Stimulated activated CD4-positive, alpha-beta T cell treated with anti-CD3 and anti-CD28 coated beads, Interleukin-15, amount 100 ng/mL, for 48 hours (primary cell): ENCODE measurements at regions not wholly inside any gene's neighbourhood (a gene's known extent, or its start where the extent isn't known, plus 50 kb on each side); places are given as distances from the start of the nearest gene placed in this dataset.

ENCODE experiments used
- DNase-seq, 2 donors: peaks; one replicate each; pipeline ENCODE4 v3.0.0-alpha.2; 2020; ENCODE audit warnings: low read depth in 2 of 2

DNA sequence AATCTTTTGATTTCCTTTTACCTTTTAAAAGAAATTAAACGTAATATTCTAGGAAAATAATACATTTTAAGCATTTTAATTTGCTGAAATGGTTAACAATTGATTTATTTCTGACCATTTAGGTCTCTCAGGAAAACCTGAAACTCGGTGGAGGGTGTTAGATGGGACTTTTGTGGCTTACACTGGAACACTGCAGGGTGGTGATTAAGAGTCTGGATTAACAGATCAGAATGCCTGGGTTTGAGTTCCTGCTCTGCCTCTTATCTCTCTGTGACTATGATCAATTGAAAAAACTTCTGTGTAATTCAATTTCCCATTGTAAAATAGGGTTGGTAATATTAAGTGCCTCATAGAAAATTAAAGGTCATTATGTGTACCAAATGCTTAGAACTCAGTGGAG lies 168.7 kb downstream of the UBE2E3 start:
- DNase-seq, result no peak

DNA sequence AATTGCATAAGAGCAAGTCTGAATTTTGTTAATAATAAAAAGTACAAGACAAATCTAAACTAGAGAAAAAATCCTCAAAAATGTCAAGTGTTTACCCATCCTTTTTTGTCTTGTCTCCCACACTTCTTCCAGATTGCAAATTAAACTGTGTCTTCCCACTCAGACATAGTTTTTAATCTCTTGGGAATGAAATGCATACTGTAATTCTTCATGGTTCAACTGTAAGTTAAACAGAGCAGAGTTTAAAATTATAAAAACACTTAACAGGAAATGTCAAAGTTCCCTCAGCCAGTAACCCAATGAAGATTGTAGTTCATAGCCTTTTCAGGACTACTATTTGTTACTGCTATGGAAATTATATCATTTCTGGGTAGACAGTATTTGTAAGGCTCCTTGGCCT lies 171.8 kb downstream of the UBE2E3 start:
- DNase-seq, result no peak

DNA sequence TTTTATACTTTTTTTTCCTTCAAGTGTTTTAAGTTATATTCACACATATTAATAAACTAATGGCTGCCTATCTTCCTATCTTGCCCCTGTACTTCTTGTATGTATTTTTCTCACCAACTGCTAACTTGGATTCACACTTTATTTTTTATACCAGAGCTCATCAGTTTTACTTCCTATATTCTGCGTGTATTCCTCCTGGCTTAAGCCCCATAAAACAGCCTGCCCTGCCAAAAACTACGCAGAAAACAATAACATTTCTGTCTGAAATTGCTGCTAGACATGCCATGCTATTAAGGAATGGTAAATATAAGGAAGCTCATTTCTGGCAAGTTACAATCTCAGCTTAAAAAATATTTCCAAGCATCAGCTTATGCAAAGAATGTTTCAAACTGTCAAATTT lies 172.3 kb downstream of the UBE2E3 start:
- DNase-seq, result no peak

DNA sequence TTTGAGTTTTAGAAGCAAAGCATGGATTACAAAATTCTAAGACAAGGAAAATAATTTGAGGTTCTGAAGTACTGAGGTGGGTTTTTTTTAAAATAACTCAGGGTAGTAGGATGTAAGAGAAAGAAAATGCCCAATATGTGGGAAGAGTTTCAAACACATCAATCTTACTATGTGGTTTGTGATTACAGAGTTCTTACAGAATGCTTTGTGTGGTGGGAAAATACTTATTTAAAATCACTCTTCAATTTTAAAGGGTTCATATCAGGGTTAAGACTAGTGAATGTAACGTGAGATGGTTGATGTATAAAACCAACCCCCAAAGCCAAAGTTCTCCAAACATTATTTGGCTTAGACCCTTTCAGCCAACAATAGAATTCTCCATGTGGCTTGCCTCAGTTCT lies 173.5 kb downstream of the UBE2E3 start:
- DNase-seq, result no peak

DNA sequence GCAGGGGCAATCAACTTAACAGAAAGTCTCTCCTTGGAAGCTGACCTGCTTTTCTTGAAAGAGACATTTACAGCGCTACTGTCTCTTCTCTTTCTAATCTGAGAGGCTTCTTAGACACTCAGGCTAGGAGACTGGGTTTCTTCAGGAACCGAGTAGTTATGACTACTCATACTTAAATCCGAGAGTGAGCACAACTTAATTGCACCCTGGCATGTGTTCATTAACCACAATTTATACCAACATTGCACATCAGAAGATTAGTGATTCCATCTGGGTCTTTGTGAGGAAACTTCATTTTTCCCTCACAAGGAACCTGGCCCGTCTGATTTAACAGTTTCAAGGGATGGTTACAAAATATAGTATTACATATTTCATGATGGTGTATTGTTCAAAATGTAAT lies 176.9 kb downstream of the UBE2E3 start:
- DNase-seq, result no peak

DNA sequence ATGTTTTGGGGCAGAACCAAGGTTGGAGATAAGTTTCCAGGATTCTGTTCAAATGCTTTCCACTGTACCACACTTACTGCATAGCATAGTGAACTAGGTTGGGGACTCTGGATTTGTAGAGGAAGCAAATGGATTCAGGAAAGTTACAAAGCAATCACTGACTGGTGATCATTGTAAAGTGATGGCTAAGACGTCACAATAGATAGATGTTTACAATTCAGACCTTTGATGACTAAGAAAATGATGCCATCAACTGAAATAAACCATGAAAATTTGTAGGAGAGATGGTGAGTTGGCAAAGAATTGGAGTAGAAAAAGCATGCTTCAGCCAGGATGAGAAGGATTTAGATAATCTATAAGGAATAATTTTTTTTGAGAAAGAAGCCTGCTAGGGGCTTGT lies 178.0 kb downstream of the UBE2E3 start:
- DNase-seq, result no peak

DNA sequence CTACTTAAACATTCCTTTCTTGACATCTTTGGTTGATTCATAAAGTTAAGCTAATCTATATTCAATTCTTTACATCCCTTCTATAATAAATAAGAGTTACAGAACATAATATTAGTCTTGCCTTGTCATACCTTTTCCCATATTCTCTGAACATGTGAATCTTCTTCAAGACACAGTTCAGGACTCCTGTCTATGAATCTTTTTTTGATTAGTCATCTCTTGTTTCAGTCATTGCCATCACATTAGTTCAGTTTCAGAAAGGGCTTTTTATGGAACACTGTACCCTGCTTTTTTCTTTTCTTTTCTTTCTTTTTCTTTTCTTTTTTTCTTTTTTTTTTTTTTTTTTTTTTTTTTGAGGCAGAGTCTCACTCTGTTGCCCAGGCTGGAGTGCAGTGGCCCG lies 181.2 kb downstream of the UBE2E3 start:
- no peak for DNase-seq

DNA sequence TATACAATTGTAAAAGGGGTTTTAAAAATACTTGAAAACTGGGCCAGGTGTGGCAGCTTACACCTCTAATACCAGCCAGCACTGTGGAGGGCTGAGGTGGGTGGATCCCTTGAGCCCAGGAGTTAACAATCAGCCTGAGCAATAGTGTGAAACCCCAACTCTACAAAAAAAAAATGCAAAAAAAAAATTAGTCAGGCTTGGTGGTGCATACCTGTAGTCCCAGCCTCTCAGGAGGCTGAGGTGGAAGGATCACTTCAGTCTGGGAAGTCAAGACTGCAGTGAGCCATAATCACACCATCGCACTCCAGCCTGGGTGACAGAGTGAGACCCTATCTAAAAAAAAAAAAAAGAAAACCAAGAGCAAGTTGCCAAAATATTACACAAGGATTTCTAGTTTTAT lies 182.7 kb downstream of the UBE2E3 start:
- no peak for DNase-seq

DNA sequence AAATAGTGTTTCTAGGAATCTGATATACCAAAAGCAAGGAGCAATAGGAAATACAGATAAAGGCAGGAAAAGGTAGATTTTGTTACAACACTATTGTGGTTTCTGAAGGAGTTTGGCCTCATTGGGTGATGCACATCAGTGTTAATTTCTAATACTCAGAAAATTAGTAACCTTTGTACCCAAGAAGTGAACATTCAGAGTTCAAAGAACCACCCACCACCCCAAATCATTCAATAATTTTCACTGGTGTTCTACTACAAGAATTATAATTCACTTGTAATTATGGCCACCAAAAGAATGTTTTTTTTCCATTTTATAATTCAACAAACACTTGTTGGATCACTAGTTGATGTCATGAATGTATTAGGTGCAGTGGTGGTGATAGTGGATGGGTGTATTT lies 183.3 kb downstream of the UBE2E3 start:
- DNase-seq, result no peak

DNA sequence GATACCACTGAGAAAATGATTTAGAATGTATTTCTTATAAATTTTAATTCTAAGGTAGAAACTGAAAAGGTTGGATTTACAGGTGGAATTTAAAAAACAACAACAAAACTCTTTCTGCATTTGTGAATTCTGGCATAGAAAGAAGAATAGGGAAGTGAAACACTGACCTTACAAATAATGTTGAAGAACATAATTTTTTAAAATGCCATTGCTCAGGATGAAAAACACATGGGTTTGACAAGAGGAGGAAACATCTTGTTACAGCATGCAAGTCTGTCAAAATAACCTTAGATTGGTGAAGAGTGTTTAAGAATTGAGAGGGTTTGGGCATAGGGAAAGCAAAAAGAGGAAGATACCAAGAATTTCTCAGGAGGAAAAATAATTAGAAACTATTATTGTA lies 184.3 kb downstream of the UBE2E3 start:
- DNase-seq, result no peak

DNA sequence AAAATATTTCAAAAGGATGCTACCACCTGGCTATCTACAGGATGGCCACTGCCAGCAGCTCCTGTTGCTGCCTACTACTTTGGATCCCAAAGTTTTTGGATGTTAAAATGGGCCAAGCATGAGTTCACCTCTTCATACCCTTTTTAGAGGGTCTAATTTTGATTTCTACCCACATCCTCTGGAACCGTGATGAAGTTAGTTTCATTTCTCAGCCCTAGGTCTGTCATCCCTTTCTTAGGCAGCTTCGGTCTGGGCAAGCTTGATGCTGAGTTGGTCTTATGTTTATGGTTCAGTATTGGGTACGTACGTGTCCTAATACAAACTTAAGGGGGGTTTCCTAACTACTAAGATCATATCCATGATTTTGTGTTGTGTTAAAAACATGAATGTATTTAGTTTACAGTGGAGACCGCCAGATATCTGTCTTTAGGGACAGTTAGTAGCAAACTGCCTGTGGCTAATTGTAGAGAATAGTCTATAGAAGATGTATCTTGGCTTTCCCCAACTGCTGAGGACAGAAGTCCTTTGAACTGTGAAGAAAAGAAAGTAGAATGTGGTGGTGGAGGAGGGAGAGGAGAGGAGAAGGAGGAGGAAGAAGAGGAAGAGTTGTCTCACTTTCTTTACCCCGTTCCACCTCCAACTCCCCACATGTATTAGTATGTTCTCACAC lies 184.9 kb downstream of the UBE2E3 start:
- no peak for DNase-seq

DNA sequence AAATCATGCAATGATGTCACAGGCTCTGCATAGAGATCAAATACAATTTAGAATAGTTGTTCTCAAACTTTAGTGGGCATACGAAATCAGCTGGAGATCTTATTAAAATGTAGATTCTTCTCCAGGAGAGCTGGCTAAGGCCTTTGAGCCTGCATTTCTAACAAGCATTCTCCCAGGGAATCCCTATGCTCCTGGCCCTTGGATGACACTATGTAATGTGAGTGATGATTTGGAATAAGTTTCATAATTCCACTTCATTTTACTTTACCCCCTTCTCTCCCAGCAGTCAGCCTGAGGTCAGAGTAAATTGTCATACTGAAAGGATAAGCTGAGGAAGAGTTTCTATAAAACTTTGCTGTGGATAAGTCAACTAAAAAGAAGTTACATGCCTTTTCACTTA lies 189.1 kb downstream of the UBE2E3 start:
- no peak for DNase-seq

DNA sequence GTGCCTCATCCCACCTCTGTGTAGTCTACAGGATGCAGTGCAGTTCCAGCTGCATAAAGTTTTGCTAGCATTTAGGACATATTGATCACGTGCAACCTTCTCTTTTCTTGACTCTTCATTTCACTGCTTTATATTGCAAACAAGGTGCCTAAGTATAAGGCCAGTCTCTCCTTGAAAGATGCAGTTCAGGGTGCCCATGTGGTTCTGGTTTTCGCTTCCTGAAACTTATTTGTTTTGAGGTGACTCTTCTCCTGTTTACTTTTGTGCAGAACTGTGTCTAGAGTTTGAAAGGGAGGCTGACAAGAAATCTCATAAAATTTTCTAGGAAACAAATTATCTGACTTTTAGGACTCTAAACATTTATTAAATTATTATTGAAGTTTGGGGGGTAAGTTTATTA lies 189.9 kb downstream of the UBE2E3 start:
- DNase-seq, result no peak

DNA sequence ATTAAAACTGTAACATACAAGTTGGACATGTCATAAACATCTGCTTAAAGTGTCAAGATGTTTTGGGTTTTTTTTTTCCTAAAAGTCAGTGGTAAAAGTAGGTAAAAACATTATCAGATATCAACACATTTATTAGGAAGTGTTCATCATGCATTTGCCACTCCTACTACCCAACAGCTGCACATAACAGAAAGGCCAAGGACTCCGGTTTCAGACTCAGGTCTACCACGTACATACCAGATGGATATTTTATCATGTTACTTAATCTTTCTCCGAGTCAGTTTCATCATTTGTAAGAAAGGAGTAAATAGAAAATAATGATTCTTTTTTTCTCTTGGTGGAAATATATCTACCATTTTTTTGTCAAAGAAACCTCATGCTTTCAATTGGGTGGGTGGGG lies 192.3 kb downstream of the UBE2E3 start:
- no peak for DNase-seq

DNA sequence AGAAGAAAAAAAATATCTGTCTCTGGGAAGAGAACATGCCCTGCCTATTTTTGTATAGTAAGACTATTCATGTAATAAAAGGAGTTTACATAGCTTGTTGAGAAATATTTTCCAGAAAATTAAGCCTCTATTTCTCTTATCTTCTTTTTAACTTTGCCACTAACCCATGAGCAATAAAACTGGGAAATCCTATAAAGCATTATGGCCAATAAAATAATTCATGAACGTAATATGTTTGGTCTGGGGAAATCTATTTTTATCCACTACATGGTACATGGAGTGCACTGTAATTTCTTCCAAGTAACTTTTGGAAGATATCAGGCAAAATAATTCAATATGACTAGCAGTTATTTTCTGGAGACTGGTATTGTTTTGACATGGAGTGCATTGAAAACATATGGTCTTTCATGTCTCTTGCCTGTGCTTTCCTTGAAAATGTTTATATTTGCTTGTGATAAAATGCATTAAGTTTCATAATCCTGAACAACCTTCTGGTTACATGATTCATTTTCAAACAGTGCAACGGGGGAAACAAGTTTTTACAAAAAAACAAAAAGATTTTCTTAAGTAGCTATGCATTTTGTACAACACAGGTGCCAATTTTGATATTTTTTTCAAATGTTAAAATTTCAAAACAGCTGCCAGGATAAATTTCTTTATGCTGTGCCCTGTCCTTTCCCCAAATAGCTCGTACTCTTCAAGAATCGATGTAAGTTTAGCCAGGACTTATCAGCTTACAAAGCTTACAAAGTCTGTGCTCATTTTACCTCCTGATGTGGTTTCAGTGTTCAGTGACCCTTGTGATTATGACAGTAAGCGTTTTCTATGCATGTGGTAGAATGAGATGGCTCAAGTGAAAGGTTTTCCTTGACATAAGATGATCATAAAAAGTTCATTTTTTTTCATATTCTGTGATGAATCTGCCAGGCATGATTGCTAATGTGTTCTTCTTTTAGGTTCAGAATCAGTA lies 194.5 kb downstream of the UBE2E3 start:
- DNase-seq, result no peak

DNA sequence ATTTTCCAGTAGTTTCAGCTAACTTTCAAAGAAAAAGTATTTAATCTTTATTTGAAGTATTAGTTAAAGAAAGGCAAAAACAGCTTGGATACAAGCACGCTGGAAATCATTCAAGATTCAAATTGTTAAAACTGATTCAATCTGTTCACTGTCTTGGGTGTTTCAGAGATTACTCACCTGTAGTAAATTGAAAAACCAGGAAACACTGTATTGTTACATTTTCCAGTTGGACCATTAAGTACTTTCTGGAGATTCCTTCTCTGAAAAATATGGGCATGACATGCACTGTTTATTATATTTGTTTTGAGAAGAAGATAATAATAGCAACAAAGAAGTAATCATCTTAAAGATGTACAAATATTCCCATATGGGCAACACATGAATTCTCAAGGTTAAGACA lies 196.1 kb downstream of the UBE2E3 start:
- no peak for DNase-seq

DNA sequence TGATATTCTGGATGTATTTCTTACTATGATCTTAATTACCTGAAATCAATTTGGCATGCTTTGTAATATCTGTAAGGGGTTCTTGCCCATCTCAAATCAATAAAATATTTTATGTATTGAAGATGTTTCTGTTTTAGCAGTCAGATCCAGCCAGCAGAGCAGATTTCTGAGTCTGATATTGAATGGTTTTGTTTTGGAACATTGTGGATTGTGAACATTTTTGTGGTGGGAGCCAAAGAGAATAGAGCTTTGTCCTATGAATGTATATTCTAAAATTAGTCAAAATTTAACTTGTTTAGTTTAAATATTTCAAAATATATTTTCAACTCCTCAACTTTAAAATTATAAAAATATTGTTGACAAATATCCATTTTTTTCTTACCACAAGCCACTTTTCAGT lies 197.0 kb downstream of the UBE2E3 start:
- no peak for DNase-seq

DNA sequence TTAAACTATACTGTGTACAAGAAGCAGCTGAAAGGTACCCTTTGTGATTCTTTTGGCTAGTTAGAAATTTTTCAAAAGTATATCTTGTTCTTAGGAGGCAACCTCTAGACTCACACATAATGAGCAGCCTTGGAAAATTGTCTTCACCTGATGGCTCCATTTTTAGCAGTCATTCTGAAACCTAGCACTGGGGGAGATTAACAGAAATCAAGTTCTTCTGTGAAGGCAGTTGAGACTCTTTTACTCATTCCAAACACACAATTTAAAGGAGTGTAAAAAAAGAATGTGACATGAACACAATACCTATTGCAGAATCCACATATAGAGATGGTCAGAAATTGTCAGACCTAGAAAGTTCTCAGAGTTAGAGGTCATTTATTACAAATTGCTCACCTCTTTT lies 197.7 kb downstream of the UBE2E3 start:
- DNase-seq, result no peak

DNA sequence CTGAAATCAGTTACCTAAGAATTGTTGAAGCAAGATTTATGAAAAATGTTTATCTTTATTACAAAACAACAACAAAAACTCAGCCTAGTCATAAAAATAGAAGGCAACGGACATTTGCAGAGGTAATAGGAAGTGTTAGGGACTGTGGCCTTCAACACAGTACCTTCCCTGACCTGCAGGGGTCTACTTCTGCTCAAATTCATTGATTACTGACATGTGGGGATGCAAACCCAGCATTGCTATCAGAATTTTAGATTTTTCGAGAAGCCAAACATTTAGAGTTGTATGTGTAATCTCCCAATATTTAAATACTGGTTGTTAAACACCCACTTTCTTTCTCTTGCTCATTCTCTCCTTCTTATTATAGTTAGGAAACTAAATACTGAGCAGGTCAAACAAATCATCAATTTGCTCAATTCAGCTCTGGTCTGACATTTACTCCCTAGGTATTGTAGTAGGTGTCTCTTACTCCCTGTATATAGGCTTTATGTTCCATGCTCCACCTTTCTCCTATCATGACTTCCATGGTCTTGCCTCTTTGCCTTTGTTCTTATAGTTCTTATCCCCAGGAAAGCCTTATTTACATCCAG lies 198.5 kb downstream of the UBE2E3 start:
- peak in 1 of 2 donors; percentile 30 for DNase-seq

DNA sequence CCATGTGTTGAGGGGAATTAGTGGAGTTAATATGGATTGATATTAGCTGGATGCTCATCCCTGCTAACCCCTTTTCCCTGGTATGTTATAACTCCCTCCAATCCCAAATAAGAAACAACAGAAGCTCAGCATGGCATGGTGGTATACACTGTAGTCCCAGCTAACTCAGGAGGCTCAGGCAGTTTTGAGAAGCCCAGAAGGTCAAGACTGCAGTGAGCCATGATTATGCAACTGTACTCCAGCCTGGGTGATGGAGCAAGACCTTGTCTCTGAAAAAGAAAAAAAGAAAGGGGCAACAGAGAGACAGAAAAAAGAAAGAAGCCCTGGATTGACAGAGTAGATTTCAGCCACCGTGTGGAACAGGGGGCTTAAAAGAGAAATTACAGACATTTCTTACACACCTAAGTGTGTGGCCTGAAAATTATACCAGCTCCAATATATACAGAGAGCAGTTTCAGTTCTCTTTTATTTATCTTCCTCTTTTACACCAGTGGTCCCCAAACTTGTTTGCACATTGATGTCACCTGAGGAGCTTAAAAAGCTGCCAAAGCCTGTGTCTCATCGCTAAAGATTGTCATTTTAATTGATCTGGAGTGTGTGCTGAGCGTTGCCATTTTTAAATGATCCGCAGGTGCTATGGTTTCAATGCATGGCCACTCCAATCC lies 203.6 kb downstream of the UBE2E3 start:
- DNase-seq, result no peak

DNA sequence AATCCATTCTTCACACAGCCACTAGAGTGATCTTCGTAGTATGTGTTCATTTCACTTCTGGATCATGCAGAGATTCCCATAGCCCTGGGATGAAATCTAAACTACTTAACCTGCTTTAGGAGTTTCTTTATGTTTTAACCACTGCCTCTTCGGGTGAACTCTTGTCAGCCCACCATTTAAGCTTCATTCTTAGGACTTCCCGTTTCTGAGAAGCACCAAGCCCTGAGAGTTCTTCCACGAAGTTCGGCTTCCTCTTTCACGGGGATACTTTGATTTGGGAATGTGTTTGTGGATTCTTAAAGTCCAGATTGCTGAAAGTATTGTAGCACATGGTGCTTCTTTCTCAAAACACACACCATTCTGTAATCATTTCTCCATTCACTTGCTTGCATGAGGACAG lies 205.0 kb downstream of the UBE2E3 start:
- DNase-seq, result no peak

DNA sequence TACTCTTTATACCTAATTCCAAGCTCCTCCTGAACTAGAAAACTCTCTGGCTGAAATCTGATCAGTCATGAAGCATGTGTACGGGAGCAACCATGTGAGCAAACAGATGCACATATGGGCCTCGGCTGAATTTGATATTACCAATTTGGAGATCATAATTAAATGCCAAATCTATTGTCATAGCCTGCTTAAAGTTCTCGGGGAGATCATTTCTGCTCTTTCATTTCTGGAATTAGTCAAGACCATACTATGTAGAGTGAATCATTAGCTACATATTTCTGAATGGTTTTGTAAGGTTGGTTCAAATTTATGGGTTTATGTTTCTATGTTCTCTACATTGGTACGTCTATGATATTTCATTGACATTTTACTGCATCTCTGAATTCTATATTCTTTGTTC lies 205.5 kb downstream of the UBE2E3 start:
- DNase-seq, result no peak
